CD14-positive monocyte (primary cell): ENCODE measurements at regions not wholly inside any gene's neighbourhood (a gene's known extent, or its start where the extent isn't known, plus 50 kb on each side); places are given as distances from the start of the nearest gene placed in this dataset.

ENCODE experiments used
- DNase-seq, 3 donors: peaks; one replicate each; pipeline ENCODE4 v3.0.0-alpha.2; 2011 to 2022
- H2AFZ ChIP-seq: 2 replicates; pipeline ENCODE4 v1.6.0; 2012; ENCODE audit warnings: mild to moderate bottlenecking, low read depth, low read length, inconsistent platforms; ENCODE audit not compliant: insufficient read depth, poor library complexity, severe bottlenecking
- H3K27ac ChIP-seq, 2 donors: 1 replicate in 1 of 2; 2 replicates in 1 of 2; pipeline ENCODE4 v1.5.1; 2012 to 2013; ENCODE audit warnings: low read length in 2 of 2, control low read depth in 1 of 2, inconsistent platforms in 1 of 2, low read depth in 1 of 2, mild to moderate bottlenecking in 1 of 2
- H3K27me3 ChIP-seq, 2 donors: one replicate each; pipeline versions ENCODE4 v1.6.0 to v1.6.1; 2011 to 2013; ENCODE audit warnings: low read length in 2 of 2; ENCODE audit not compliant: control insufficient read depth in 2 of 2, insufficient read depth in 2 of 2
- H3K36me3 ChIP-seq, 2 donors: replicated peaks in 1 of 2; 1 replicate in 1 of 2; 2 replicates in 1 of 2; pipeline versions ENCODE4 v1.5.1 to v1.6.1; 2012 to 2013; ENCODE audit warnings: low read length in 2 of 2, control low read depth in 1 of 2, inconsistent platforms in 1 of 2, mild to moderate bottlenecking in 1 of 2; ENCODE audit not compliant: insufficient read depth in 2 of 2, control insufficient read depth in 1 of 2
- H3K4me1 ChIP-seq, 2 donors: 1 replicate in 1 of 2; 2 replicates in 1 of 2; pipeline versions ENCODE4 v1.5.1 to v1.6.1; 2012 to 2013; ENCODE audit warnings: low read length in 2 of 2, control low read depth in 1 of 2, inconsistent platforms in 1 of 2, mild to moderate bottlenecking in 1 of 2, moderate library complexity in 1 of 2; ENCODE audit not compliant: insufficient read depth in 2 of 2, control insufficient read depth in 1 of 2
- H3K4me2 ChIP-seq: replicated peaks from 2 replicates; pipeline ENCODE3; 2012; ENCODE audit warnings: low read length, moderate library complexity, mild to moderate bottlenecking; ENCODE audit not compliant: poor library complexity, severe bottlenecking; ENCODE audit errors: extremely low read depth
- H3K4me3 ChIP-seq, 3 experiments: fragments of 200-600 bp in 1 of 3; sonication (generic) in 1 of 3; replicated peaks in 1 of 3; 1 replicate in 2 of 3; 2 replicates in 1 of 3; pipeline ENCODE4 v1.5.1; 2011 to 2013; ENCODE audit warnings: low read length in 3 of 3, mild to moderate bottlenecking in 3 of 3, control low read depth in 2 of 3, low read depth in 2 of 3, inconsistent platforms in 1 of 3, moderate library complexity in 1 of 3
- H3K79me2 ChIP-seq: 2 replicates; pipeline ENCODE4 v1.6.0; 2012; ENCODE audit warnings: mild to moderate bottlenecking, control low read depth, inconsistent platforms, low read length, moderate library complexity; ENCODE audit not compliant: insufficient read depth
- H3K9ac ChIP-seq: 2 replicates; pipeline ENCODE4 v1.6.0; 2017; ENCODE audit warnings: low read length, mild to moderate bottlenecking; ENCODE audit not compliant: insufficient read depth, poor library complexity, severe bottlenecking
- H3K9me3 ChIP-seq, 2 donors: replicated peaks in 1 of 2; 1 replicate in 1 of 2; 2 replicates in 1 of 2; pipeline versions ENCODE4 v1.5.1 to v1.6.1; 2012 to 2013; ENCODE audit warnings: low read length in 2 of 2, control low read depth in 1 of 2; ENCODE audit not compliant: control insufficient read depth in 1 of 2, insufficient read depth in 1 of 2
- H4K20me1 ChIP-seq: 2 replicates; pipeline ENCODE4 v1.6.0; 2012; ENCODE audit warnings: mild to moderate bottlenecking, low read length, control low read depth, moderate library complexity; ENCODE audit not compliant: insufficient read depth
- H3K27ac Mint-ChIP-seq, 7 donors: one replicate each; pipeline ENCODE4 v1.8.0; 2020; ENCODE audit warnings: mild to moderate bottlenecking in 7 of 7, mixed read lengths in 7 of 7, moderate library complexity in 6 of 7, inconsistent platforms in 2 of 7
- H3K27me3 Mint-ChIP-seq, 3 donors: one replicate each; pipeline ENCODE4 v1.8.0; 2021 to 2022; ENCODE audit warnings: low read depth in 3 of 3, mild to moderate bottlenecking in 3 of 3, mixed read lengths in 3 of 3, moderate library complexity in 3 of 3, inconsistent platforms in 1 of 3
- H3K36me3 Mint-ChIP-seq, 2 donors: one replicate each; pipeline ENCODE4 v1.8.0; 2020; ENCODE audit warnings: mixed read lengths in 2 of 2, inconsistent platforms in 1 of 2, mild to moderate bottlenecking in 1 of 2
- H3K4me1 Mint-ChIP-seq: one replicate; pipeline ENCODE4 v1.8.0; 2020; ENCODE audit warnings: mild to moderate bottlenecking, mixed read lengths
- H3K4me3 Mint-ChIP-seq, 2 donors: one replicate each; pipeline ENCODE4 v1.8.0; 2020; ENCODE audit warnings: mild to moderate bottlenecking in 2 of 2, mixed read lengths in 2 of 2, moderate library complexity in 1 of 2
- H3K9me3 Mint-ChIP-seq, 7 donors: one replicate each; pipeline ENCODE4 v1.8.0; 2020 to 2022; ENCODE audit warnings: mixed read lengths in 7 of 7, mild to moderate bottlenecking in 6 of 7, moderate library complexity in 6 of 7, inconsistent platforms in 2 of 7
- WGBS: methylation state at CpG from one replicate; pipeline ENCODE4 v1.1.5; 2013; ENCODE audit warnings: missing lambda C conversion rate; ENCODE audit not compliant: insufficient coverage; 5-methylcytosine and 5-hydroxymethylcytosine counted together
- intact Hi-C, 2 donors: fragments of 100-400 bp; cut with micrococcal nuclease; formaldehyde crosslinking; loops; one replicate each; pipeline versions ENCODE4 v1.15.0 to v1.15.1; 2023
- TF ChIP-seq, protein P1 (sequence below): fragments of 200-600 bp; IDR thresholded peaks from one replicate; pipeline ENCODE4 v1.8.0; 2022; ENCODE audit warnings: antibody characterized with exemption, mild to moderate bottlenecking

DNA sequence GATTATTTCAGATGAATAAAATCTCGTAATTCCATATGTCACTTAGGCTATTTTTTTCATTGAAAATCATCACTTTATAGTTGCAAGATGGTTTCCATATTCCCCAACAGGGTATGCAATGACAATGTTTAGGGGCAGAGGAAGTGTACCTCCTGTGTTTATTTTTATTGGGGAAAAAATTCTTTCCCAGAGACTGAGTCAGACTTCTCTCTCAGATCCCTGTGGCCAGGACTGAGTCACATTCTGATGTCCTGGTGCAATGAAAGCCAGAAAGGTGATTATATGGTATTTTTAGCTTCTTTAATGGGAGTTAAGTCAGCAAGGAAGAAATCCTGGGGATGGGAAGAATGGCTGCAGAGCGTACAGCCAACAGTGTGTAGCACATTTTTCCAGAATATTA, 196.9 kb upstream of the ALG10 start:
- no CpG with 5 or more reads among the region's 2 CpGs for WGBS

GRCh38 chr12:33825986-33826602, 196.2 kb upstream of the ALG10 start:
- no peak overlapping the region for H2AFZ ChIP-seq
- no peaks in the 10 kb centered on the region for H4K20me1 ChIP-seq
- Mint-ChIP-seq H3K4me3 (no peak overlapping the region), H3K9me3 (peaks cover 0 to 13% (median 9%) of the 10 kb centered on the region in 7 donors), H3K4me1 (no peaks in the 10 kb centered on the region), H3K27me3 (no peaks in the 10 kb centered on the region), H3K36me3 (no peaks in the 10 kb centered on the region), H3K27ac (no peak overlapping the region)
- no peaks in the 10 kb centered on the region for H3K36me3 ChIP-seq
- H3K9me3 ChIP-seq = peaks cover 7 to 18% of the 10 kb centered on the region in 2 donors
- no peak overlapping the region for H3K9ac ChIP-seq
- no peak overlapping the region for H3K4me2 ChIP-seq
- TF ChIP-seq, protein P1, sequence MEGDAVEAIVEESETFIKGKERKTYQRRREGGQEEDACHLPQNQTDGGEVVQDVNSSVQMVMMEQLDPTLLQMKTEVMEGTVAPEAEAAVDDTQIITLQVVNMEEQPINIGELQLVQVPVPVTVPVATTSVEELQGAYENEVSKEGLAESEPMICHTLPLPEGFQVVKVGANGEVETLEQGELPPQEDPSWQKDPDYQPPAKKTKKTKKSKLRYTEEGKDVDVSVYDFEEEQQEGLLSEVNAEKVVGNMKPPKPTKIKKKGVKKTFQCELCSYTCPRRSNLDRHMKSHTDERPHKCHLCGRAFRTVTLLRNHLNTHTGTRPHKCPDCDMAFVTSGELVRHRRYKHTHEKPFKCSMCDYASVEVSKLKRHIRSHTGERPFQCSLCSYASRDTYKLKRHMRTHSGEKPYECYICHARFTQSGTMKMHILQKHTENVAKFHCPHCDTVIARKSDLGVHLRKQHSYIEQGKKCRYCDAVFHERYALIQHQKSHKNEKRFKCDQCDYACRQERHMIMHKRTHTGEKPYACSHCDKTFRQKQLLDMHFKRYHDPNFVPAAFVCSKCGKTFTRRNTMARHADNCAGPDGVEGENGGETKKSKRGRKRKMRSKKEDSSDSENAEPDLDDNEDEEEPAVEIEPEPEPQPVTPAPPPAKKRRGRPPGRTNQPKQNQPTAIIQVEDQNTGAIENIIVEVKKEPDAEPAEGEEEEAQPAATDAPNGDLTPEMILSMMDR = no peak
- WGBS = no CpG with 5 or more reads among the region's 2 CpGs
- no peaks in the 10 kb centered on the region for H3K27me3 ChIP-seq
- intact Hi-C loops = no loop called here
- H3K27ac ChIP-seq = no peak overlapping the region
- no peak overlapping the region for H3K4me3 ChIP-seq
- H3K79me2 ChIP-seq = no peaks in the 10 kb centered on the region
- no peaks in the 10 kb centered on the region for H3K4me1 ChIP-seq
- no peak for DNase-seq

More for the DNA sequence above, 196.9 kb upstream of the ALG10 start:
- no peaks in the 10 kb centered on the region for H3K79me2 ChIP-seq
- intact Hi-C loops = no loop called here
- H3K27ac ChIP-seq = no peak overlapping the region
- no peaks in the 10 kb centered on the region for H3K27me3 ChIP-seq
- TF ChIP-seq, protein P1 = no peak
- no peak overlapping the region for H3K4me2 ChIP-seq
- H3K27me3 Mint-ChIP-seq = no peaks in the 10 kb centered on the region
- no peaks in the 10 kb centered on the region for H3K4me1 Mint-ChIP-seq
- no peaks in the 10 kb centered on the region for H3K4me1 ChIP-seq
- no peak overlapping the region for H2AFZ ChIP-seq
- H3K9me3 Mint-ChIP-seq = peaks cover 0 to 13% (median 9%) of the 10 kb centered on the region in 7 donors
- no peak for DNase-seq
- no peak overlapping the region for H3K4me3 Mint-ChIP-seq
- no peak overlapping the region for H3K9ac ChIP-seq
- peaks cover 7 to 18% of the 10 kb centered on the region in 2 donors for H3K9me3 ChIP-seq
- H3K36me3 ChIP-seq = no peaks in the 10 kb centered on the region
- H3K27ac Mint-ChIP-seq = no peak overlapping the region
- no peaks in the 10 kb centered on the region for H4K20me1 ChIP-seq
- no peak overlapping the region for H3K4me3 ChIP-seq
- no peaks in the 10 kb centered on the region for H3K36me3 Mint-ChIP-seq
